Hematopoietic multipotent progenitor cell treated with erythropoietin and hydrocortisone succinate and interleukin-3 and kit ligand, for 4 days (in vitro differentiated cells): ENCODE measurements at regions not wholly inside any gene's neighbourhood (a gene's known extent, or its start where the extent isn't known, plus 50 kb on each side); places are given as distances from the start of the nearest gene placed in this dataset.

Experiments used
- DNase-seq: peaks from one replicate; pipeline ENCODE4 v3.0.0-alpha.2; 2015

GRCh38 chr7:47145186-47145725 is 436.7 kb downstream of the TNS3 start:
- DNase-seq, result no peak

GRCh38 chr7:47143339-47143738 is 438.6 kb downstream of the TNS3 start:
- DNase-seq, result no peak

- DNase-seq, result no peak
Measured at GRCh38 chr7:47142867-47143175, 439.1 kb downstream of the TNS3 start.

- DNase-seq, result peak; percentile 62
Measured at GRCh38 chr7:47142169-47142866, 439.6 kb downstream of the TNS3 start.

- DNase-seq, result no peak
Measured at GRCh38 chr7:47132471-47132870, 449.4 kb downstream of the TNS3 start.

- no peak for DNase-seq
Measured at GRCh38 chr7:47128700-47129099, 453.2 kb downstream of the TNS3 start.

- DNase-seq, result no peak
Measured at GRCh38 chr7:47125529-47125928, 456.4 kb downstream of the TNS3 start.

GRCh38 chr7:47119261-47119865 is 462.5 kb downstream of the TNS3 start:
- no peak for DNase-seq

- no peak for DNase-seq
Measured at GRCh38 chr7:47104206-47104549, 477.7 kb downstream of the TNS3 start.

- peak; percentile 7 for DNase-seq
Measured at GRCh38 chr7:47103498-47104205, 478.3 kb downstream of the TNS3 start.

GRCh38 chr7:47102331-47102841 is 479.5 kb downstream of the TNS3 start:
- DNase-seq, result peak; percentile 68

- peak; percentile 53 for DNase-seq
Measured at GRCh38 chr7:47100817-47101435, 481.0 kb downstream of the TNS3 start.

- no peak for DNase-seq
Measured at GRCh38 chr7:47100148-47100816, 481.6 kb downstream of the TNS3 start.

- no peak for DNase-seq
Measured at GRCh38 chr7:47097431-47097830, 484.5 kb downstream of the TNS3 start.

- DNase-seq, result no peak
Measured at GRCh38 chr7:47095946-47096345, 486.0 kb downstream of the TNS3 start.

GRCh38 chr7:47094462-47094861 is 487.4 kb downstream of the TNS3 start:
- DNase-seq, result no peak

- DNase-seq, result no peak
Measured at GRCh38 chr7:47093320-47094234, 488.3 kb downstream of the TNS3 start.

- DNase-seq, result no peak
Measured at GRCh38 chr7:47092336-47092735, 489.6 kb downstream of the TNS3 start.

GRCh38 chr7:47091141-47091540 is 490.8 kb downstream of the TNS3 start:
- no peak for DNase-seq

GRCh38 chr7:47089461-47089860 is 492.4 kb downstream of the TNS3 start:
- no peak for DNase-seq

GRCh38 chr7:47089068-47089417 is 492.9 kb downstream of the TNS3 start:
- no peak for DNase-seq
